Fibroblast of lung (primary cell): ENCODE measurements at regions not wholly inside any gene's neighbourhood (a gene's known extent, or its start where the extent isn't known, plus 50 kb on each side); places are given as distances from the start of the nearest gene placed in this dataset.

ENCODE experiments used
- DNase-seq, 2 donors: peaks; one replicate each; pipeline versions ENCODE4 v3.0.0 to v3.0.0-alpha.2; 2010; ENCODE audit warnings: low read depth in 2 of 2
- H2AFZ ChIP-seq: 2 replicates; pipeline ENCODE4 v1.5.1; 2012; ENCODE audit warnings: low read length, control low read depth, inconsistent platforms
- H3K27ac ChIP-seq: 2 replicates; pipeline ENCODE4 v1.5.1; 2011; ENCODE audit warnings: low read length, control low read depth; ENCODE audit not compliant: insufficient read depth
- H3K27me3 ChIP-seq: 2 replicates; pipeline ENCODE4 v1.5.1; 2011; ENCODE audit warnings: mild to moderate bottlenecking, low read length; ENCODE audit not compliant: control insufficient read depth, insufficient read depth
- H3K36me3 ChIP-seq: 2 replicates; pipeline ENCODE4 v1.5.1; 2011; ENCODE audit warnings: low read length; ENCODE audit not compliant: control insufficient read depth, insufficient read depth
- H3K4me1 ChIP-seq: 2 replicates; pipeline ENCODE4 v1.5.1; 2011; ENCODE audit warnings: low read length; ENCODE audit not compliant: control insufficient read depth, insufficient read depth; ENCODE audit errors: extremely low read depth
- H3K4me2 ChIP-seq: 2 replicates; pipeline ENCODE4 v1.5.1; 2011; ENCODE audit warnings: low read length, control low read depth; ENCODE audit not compliant: insufficient read depth; ENCODE audit errors: extremely low read depth
- H3K4me3 ChIP-seq, 4 experiments: fragments of 200-600 bp in 1 of 4; sonication (generic) in 1 of 4; replicated peaks in 1 of 4; 2 replicates each; pipeline ENCODE4 v1.5.1; 2011 to 2016; ENCODE audit warnings: low read length in 4 of 4, low read depth in 3 of 4, mild to moderate bottlenecking in 3 of 4, control low read depth in 2 of 4, inconsistent platforms in 1 of 4, mixed read lengths in 1 of 4; ENCODE audit not compliant: insufficient read depth in 1 of 4; ENCODE audit errors: control extremely low read depth in 1 of 4
- H3K79me2 ChIP-seq: 2 replicates; pipeline ENCODE4 v1.5.1; 2012; ENCODE audit warnings: mild to moderate bottlenecking, low read length, inconsistent platforms; ENCODE audit not compliant: control insufficient read depth, insufficient read depth
- H3K9ac ChIP-seq: 2 replicates; pipeline ENCODE4 v1.5.1; 2011; ENCODE audit warnings: mild to moderate bottlenecking, low read length, control low read depth; ENCODE audit not compliant: insufficient read depth
- H3K9me3 ChIP-seq: 2 replicates; pipeline ENCODE4 v1.5.1; 2012; ENCODE audit warnings: low read depth, low read length; ENCODE audit not compliant: control insufficient read depth, insufficient read depth
- H4K20me1 ChIP-seq: 2 replicates; pipeline ENCODE4 v1.5.1; 2011; ENCODE audit warnings: low read length; ENCODE audit not compliant: control insufficient read depth, insufficient read depth; ENCODE audit errors: extremely low read depth
- EZH2 ChIP-seq: IDR thresholded peaks from 2 replicates; pipeline ENCODE4 v1.5.1; 2012; ENCODE audit warnings: low read length, control low read depth, mild to moderate bottlenecking; ENCODE audit errors: missing control alignments
- TF ChIP-seq, protein P1 (sequence below), 2 donors: IDR thresholded peaks in 1 of 2; conservative IDR thresholded peaks in 1 of 2; 1 replicate in 1 of 2; 2 replicates in 1 of 2; pipeline ENCODE4 v1.5.1; 2011 to 2012; ENCODE audit warnings: low read length in 2 of 2, control low read depth in 1 of 2, inconsistent platforms in 1 of 2, low read depth in 1 of 2, mild to moderate bottlenecking in 1 of 2

GRCh38 chr4:181823645-181824044 is 419.6 kb upstream of the TENM3 start:
- H3K4me3 ChIP-seq, result no peak overlapping the region
- no peak for DNase-seq
- TF ChIP-seq, protein P1, sequence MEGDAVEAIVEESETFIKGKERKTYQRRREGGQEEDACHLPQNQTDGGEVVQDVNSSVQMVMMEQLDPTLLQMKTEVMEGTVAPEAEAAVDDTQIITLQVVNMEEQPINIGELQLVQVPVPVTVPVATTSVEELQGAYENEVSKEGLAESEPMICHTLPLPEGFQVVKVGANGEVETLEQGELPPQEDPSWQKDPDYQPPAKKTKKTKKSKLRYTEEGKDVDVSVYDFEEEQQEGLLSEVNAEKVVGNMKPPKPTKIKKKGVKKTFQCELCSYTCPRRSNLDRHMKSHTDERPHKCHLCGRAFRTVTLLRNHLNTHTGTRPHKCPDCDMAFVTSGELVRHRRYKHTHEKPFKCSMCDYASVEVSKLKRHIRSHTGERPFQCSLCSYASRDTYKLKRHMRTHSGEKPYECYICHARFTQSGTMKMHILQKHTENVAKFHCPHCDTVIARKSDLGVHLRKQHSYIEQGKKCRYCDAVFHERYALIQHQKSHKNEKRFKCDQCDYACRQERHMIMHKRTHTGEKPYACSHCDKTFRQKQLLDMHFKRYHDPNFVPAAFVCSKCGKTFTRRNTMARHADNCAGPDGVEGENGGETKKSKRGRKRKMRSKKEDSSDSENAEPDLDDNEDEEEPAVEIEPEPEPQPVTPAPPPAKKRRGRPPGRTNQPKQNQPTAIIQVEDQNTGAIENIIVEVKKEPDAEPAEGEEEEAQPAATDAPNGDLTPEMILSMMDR (conservative IDR thresholded peaks at IDR 0.05 in 1 of 2, IDR thresholded peaks at IDR 0.05 in 1 of 2; ENCODE audit: low read depth in 1 of 2, low read length in 2 of 2), result no peak
- TF ChIP-seq EZH2, result no peak

GRCh38 chr4:181825564-181825963 is 417.6 kb upstream of the TENM3 start:
- H3K4me1 ChIP-seq, result no peaks in the 10 kb centered on the region
- no peaks in the 10 kb centered on the region for H3K9me3 ChIP-seq
- H3K4me3 ChIP-seq, result no peak overlapping the region
- no peaks in the 10 kb centered on the region for H3K36me3 ChIP-seq
- H3K27ac ChIP-seq, result no peak overlapping the region
- DNase-seq, result no peak
- H3K4me2 ChIP-seq, result no peak overlapping the region
- H2AFZ ChIP-seq, result no peak overlapping the region
- H3K9ac ChIP-seq, result no peak overlapping the region
- TF ChIP-seq, protein P1 (conservative IDR thresholded peaks at IDR 0.05 in 1 of 2, IDR thresholded peaks at IDR 0.05 in 1 of 2; ENCODE audit: low read depth in 1 of 2, low read length in 2 of 2), result no peak
- no peak for TF ChIP-seq EZH2
- no peaks in the 10 kb centered on the region for H3K27me3 ChIP-seq
- H3K79me2 ChIP-seq, result no peaks in the 10 kb centered on the region
- no peaks in the 10 kb centered on the region for H4K20me1 ChIP-seq

More at GRCh38 chr4:181823645-181824044, 419.6 kb upstream of the TENM3 start:
- Histone ChIP-seq H3K9me3 (no peaks in the 10 kb centered on the region), H3K9ac (no peak overlapping the region), H3K27ac (no peak overlapping the region), H3K4me1 (no peaks in the 10 kb centered on the region), H3K4me2 (no peak overlapping the region), H3K79me2 (no peaks in the 10 kb centered on the region), H4K20me1 (no peaks in the 10 kb centered on the region), H2AFZ (no peak overlapping the region), H3K36me3 (no peaks in the 10 kb centered on the region), H3K27me3 (no peaks in the 10 kb centered on the region)

GRCh38 chr4:181827246-181827645 is 416.0 kb upstream of the TENM3 start:
- TF ChIP-seq EZH2, result no peak
- TF ChIP-seq, protein P1 (conservative IDR thresholded peaks at IDR 0.05 in 1 of 2, IDR thresholded peaks at IDR 0.05 in 1 of 2; ENCODE audit: low read depth in 1 of 2, low read length in 2 of 2), result no peak
- H3K4me3 ChIP-seq, result no peak overlapping the region
- H4K20me1 ChIP-seq, result no peaks in the 10 kb centered on the region
- H3K4me2 ChIP-seq, result no peak overlapping the region
- no peak overlapping the region for H2AFZ ChIP-seq
- H3K79me2 ChIP-seq, result no peaks in the 10 kb centered on the region
- H3K27ac ChIP-seq, result no peak overlapping the region
- H3K36me3 ChIP-seq, result no peaks in the 10 kb centered on the region
- no peaks in the 10 kb centered on the region for H3K27me3 ChIP-seq
- DNase-seq, result no peak
- H3K4me1 ChIP-seq, result no peaks in the 10 kb centered on the region
- no peak overlapping the region for H3K9ac ChIP-seq
- H3K9me3 ChIP-seq, result no peaks in the 10 kb centered on the region
